Stomach smooth muscle (tissue), 2 donors: ENCODE measurements at regions not wholly inside any gene's neighbourhood (a gene's known extent, or its start where the extent isn't known, plus 50 kb on each side); places are given as distances from the start of the nearest gene placed in this dataset.

Source experiments
- H3K27ac ChIP-seq: one replicate; pipeline ENCODE4 v1.7.0; 2013; ENCODE audit warnings: mild to moderate bottlenecking, low read length, inconsistent platforms
- H3K27me3 ChIP-seq, 2 donors: one replicate each; pipeline ENCODE4 v1.7.0; 2013; ENCODE audit warnings: low read length in 2 of 2; ENCODE audit not compliant: insufficient read depth in 2 of 2, control insufficient read depth in 1 of 2
- H3K36me3 ChIP-seq, 2 donors: one replicate each; pipeline ENCODE4 v1.7.0; 2013; ENCODE audit warnings: low read length in 2 of 2; ENCODE audit not compliant: control insufficient read depth in 2 of 2, insufficient read depth in 2 of 2
- H3K4me1 ChIP-seq: one replicate; pipeline ENCODE4 v1.7.0; 2013; ENCODE audit warnings: low read length; ENCODE audit not compliant: control insufficient read depth, insufficient read depth
- H3K4me3 ChIP-seq, 2 donors: one replicate each; pipeline ENCODE4 v1.7.0; 2013; ENCODE audit warnings: low read length in 2 of 2
- H3K9ac ChIP-seq, 2 donors: one replicate each; pipeline ENCODE4 v1.7.0; 2013; ENCODE audit warnings: low read length in 2 of 2, mild to moderate bottlenecking in 1 of 2
- H3K9me3 ChIP-seq, 2 donors: one replicate each; pipeline ENCODE4 v1.7.0; 2013; ENCODE audit warnings: low read length in 2 of 2; ENCODE audit not compliant: control insufficient read depth in 2 of 2
- donor health status: healthy.
- donor health status: Pancreatic carcinoma.

DNA sequence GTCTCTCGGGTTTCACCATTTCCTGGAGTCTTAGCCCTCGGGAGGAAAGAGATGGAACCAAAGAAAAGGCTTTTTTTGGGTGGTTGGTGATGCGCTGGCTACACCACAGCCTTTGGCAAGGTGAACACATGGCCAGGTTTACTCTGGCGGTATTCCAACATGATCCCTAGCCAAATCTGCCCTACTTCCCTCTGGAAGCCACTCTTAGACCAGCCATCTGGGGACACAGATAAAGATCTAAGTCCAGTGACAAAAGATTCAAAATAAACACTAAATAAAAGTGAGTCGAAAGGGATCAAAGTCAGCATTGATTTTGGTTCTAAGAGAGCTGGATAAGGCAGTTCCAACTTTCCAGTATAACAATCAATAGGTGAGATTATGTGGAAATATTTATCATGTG is 694.5 kb downstream of the VRK1 start:
- Histone ChIP-seq H3K4me1 (no peaks in the 10 kb centered on the region), H3K27ac (no peak overlapping the region), H3K27me3 (no peaks in the 10 kb centered on the region), H3K9me3 (no peaks in the 10 kb centered on the region), H3K9ac (no peak overlapping the region), H3K36me3 (no peaks in the 10 kb centered on the region), H3K4me3 (no peak overlapping the region)

DNA sequence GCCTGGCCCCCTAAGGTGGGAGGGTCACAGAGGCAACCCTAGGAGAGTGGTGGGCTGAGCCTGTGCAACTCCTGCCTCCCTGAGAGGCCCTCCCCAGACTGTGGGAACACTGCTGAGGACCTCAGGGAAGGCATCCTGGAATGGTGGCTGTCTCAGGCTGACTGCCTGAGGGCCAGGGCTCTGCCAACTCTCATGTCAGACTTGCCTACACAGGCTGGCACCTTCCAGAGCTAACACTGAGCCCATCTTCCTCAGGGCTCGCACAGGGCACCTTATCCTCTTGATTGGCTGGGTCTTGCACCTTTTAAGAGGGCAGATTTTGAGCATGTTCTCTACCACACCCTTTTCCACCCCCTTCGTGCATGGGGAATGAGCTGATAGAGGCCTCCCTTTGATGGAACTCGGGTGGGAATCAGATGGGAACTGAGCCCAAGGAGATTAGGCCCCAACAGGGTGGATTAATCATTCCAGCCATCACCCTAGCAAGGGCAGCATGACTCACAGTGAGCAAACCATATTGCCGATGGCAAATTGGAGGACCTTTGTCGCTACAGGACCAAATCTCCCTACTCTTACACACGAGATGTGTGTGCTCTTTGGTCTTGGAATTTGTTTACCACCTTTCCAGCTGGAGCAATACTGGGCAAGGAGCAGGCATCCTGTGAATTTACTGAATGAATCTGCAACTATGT is 702.8 kb downstream of the VRK1 start:
- Histone ChIP-seq H3K4me3 (no peak overlapping the region), H3K27ac (no peak overlapping the region)

GRCh38 chr14:97506626-97507025 is 709.4 kb downstream of the VRK1 start:
- no peak overlapping the region for H3K9ac ChIP-seq
- no peaks in the 10 kb centered on the region for H3K27me3 ChIP-seq
- H3K9me3 ChIP-seq = no peaks in the 10 kb centered on the region
- H3K27ac ChIP-seq = no peak overlapping the region
- no peaks in the 10 kb centered on the region for H3K36me3 ChIP-seq
- H3K4me1 ChIP-seq = no peaks in the 10 kb centered on the region
- no peak overlapping the region for H3K4me3 ChIP-seq

More for the DNA sequence above, 702.8 kb downstream of the VRK1 start:
- no peak overlapping the region for H3K9ac ChIP-seq
- H3K9me3 ChIP-seq = no peaks in the 10 kb centered on the region
- no peaks in the 10 kb centered on the region for H3K36me3 ChIP-seq
- no peaks in the 10 kb centered on the region for H3K27me3 ChIP-seq
- H3K4me1 ChIP-seq = no peaks in the 10 kb centered on the region

DNA sequence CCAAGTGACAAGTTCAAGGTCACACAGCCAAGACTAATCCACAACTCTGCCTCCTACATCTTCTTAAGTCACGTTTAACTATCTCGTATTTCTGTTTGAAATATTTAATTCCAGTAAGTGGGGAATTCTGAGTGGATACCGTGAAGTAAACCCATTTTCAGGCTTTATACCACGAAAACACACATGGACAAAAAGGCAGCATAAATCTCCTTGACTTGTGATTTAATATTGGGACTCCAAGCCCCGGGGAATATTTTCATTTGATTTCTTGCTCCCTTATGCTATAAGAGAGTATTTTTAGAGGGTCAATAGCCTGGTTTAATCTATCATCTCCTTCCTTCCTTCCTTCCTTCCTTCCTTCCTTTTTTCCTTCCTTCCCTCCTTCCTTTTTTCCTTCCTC is 716.7 kb downstream of the VRK1 start:
- H3K36me3 ChIP-seq = no peaks in the 10 kb centered on the region
- no peak overlapping the region for H3K27ac ChIP-seq
- no peak overlapping the region for H3K4me3 ChIP-seq
- no peaks in the 10 kb centered on the region for H3K27me3 ChIP-seq
- no peaks in the 10 kb centered on the region for H3K9me3 ChIP-seq
- no peaks in the 10 kb centered on the region for H3K4me1 ChIP-seq
- no peak overlapping the region for H3K9ac ChIP-seq

- Histone ChIP-seq H3K36me3 (no peaks in the 10 kb centered on the region), H3K27ac (no peak overlapping the region), H3K4me3 (no peak overlapping the region), H3K9me3 (no peaks in the 10 kb centered on the region), H3K27me3 (no peaks in the 10 kb centered on the region), H3K9ac (no peak overlapping the region), H3K4me1 (no peaks in the 10 kb centered on the region)
Measured at GRCh38 chr14:97517566-97518234, 720.5 kb downstream of the VRK1 start.

DNA sequence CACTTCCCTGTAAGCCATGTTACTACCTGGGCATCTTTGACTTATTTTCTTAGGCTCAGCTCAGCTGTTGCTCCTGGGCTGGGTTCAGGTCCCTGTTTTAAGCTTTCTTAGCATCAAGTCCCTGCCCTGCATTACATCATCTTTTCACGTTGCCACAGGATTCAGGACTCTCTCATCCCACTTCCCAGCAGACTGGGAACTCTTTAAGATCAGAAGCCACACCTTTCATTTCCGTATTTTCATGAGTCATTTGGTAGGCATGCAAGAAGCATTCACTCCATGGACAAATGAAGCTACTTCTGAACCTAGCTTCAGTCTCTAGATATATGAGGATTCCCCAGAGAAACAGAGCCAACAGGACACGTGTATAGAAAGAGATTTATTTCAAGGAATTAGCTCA is 726.8 kb downstream of the VRK1 start:
- no peak overlapping the region for H3K4me3 ChIP-seq
- peaks cover 0 to 4% of the 10 kb centered on the region in 2 donors for H3K27me3 ChIP-seq
- peaks cover 0 to 3% of the 10 kb centered on the region in 2 donors for H3K9me3 ChIP-seq
- H3K27ac ChIP-seq = no peak overlapping the region
- no peaks in the 10 kb centered on the region for H3K36me3 ChIP-seq
- no peak overlapping the region for H3K9ac ChIP-seq
- H3K4me1 ChIP-seq = no peaks in the 10 kb centered on the region

- Histone ChIP-seq H3K27me3 (peaks cover 0 to 4% of the 10 kb centered on the region in 2 donors), H3K36me3 (no peaks in the 10 kb centered on the region), H3K4me1 (no peaks in the 10 kb centered on the region), H3K4me3 (no peak overlapping the region), H3K9me3 (peaks cover 0 to 3% of the 10 kb centered on the region in 2 donors), H3K9ac (no peak overlapping the region), H3K27ac (no peak overlapping the region)
Measured at GRCh38 chr14:97524589-97525319, 727.6 kb downstream of the VRK1 start.

GRCh38 chr14:97527993-97528392 is 730.8 kb downstream of the VRK1 start:
- H3K27ac ChIP-seq = no peak overlapping the region
- no peaks in the 10 kb centered on the region for H3K36me3 ChIP-seq
- H3K9me3 ChIP-seq = peaks cover 0 to 3% of the 10 kb centered on the region in 2 donors
- peaks cover 0 to 4% of the 10 kb centered on the region in 2 donors for H3K27me3 ChIP-seq
- H3K4me1 ChIP-seq = no peaks in the 10 kb centered on the region
- H3K9ac ChIP-seq = no peak overlapping the region
- no peak overlapping the region for H3K4me3 ChIP-seq

- peaks cover 0 to 7% of the 10 kb centered on the region in 2 donors for H3K27me3 ChIP-seq
- H3K9ac ChIP-seq = no peak overlapping the region
- no peaks in the 10 kb centered on the region for H3K36me3 ChIP-seq
- no peak overlapping the region for H3K27ac ChIP-seq
- no peak overlapping the region for H3K4me3 ChIP-seq
- H3K4me1 ChIP-seq = no peaks in the 10 kb centered on the region
- no peaks in the 10 kb centered on the region for H3K9me3 ChIP-seq
Measured at GRCh38 chr14:97532052-97532451, 734.9 kb downstream of the VRK1 start.

GRCh38 chr14:97536421-97536820 is 739.2 kb downstream of the VRK1 start:
- Histone ChIP-seq H3K27me3 (peaks cover 0 to 7% of the 10 kb centered on the region in 2 donors), H3K4me3 (no peak overlapping the region), H3K36me3 (no peaks in the 10 kb centered on the region), H3K9me3 (no peaks in the 10 kb centered on the region), H3K9ac (no peak overlapping the region), H3K27ac (no peak overlapping the region), H3K4me1 (no peaks in the 10 kb centered on the region)
